NCI-H146 treated with DMSO at 0.1 percent for 48 hours (cell line): ENCODE measurements at regions not wholly inside any gene's neighbourhood (a gene's known extent, or its start where the extent isn't known, plus 50 kb on each side); places are given as distances from the start of the nearest gene placed in this dataset.

Experiments used
- DNase-seq: peaks from one replicate; lab custom pipeline; 2025; ENCODE audit not compliant: unreplicated experiment; lab: John Stamatoyannopoulos, UW

- DNase-seq: no peak
These were observed 319.6 kb downstream of the GLRX3 start for GRCh38 chr10:130455791-130456190.

- no peak for DNase-seq
These were observed 320.4 kb downstream of the GLRX3 start for GRCh38 chr10:130456616-130457015.

GRCh38 chr10:130458509-130458908 lies 322.3 kb downstream of the GLRX3 start:
- no peak for DNase-seq

- no peak for DNase-seq
These were observed 322.8 kb downstream of the GLRX3 start for GRCh38 chr10:130459011-130459410.

- DNase-seq: no peak
These were observed 323.8 kb downstream of the GLRX3 start for GRCh38 chr10:130459851-130460490.

- no peak for DNase-seq
These were observed 325.4 kb downstream of the GLRX3 start for GRCh38 chr10:130461631-130462030.

GRCh38 chr10:130463104-130463875 lies 327.1 kb downstream of the GLRX3 start:
- DNase-seq: no peak

GRCh38 chr10:130463876-130464364 lies 327.7 kb downstream of the GLRX3 start:
- DNase-seq: no peak

GRCh38 chr10:130464426-130464825 lies 328.2 kb downstream of the GLRX3 start:
- no peak for DNase-seq

GRCh38 chr10:130466271-130466997 lies 330.2 kb downstream of the GLRX3 start:
- no peak for DNase-seq

- no peak for DNase-seq
These were observed 334.1 kb downstream of the GLRX3 start for GRCh38 chr10:130470286-130470685.

GRCh38 chr10:130470973-130471372 lies 334.8 kb downstream of the GLRX3 start:
- DNase-seq: no peak

- DNase-seq: no peak
These were observed 335.3 kb downstream of the GLRX3 start for GRCh38 chr10:130471486-130471885.

GRCh38 chr10:130472236-130472635 lies 336.0 kb downstream of the GLRX3 start:
- no peak for DNase-seq

- DNase-seq: no peak
These were observed 338.4 kb downstream of the GLRX3 start for GRCh38 chr10:130474591-130474990.

- DNase-seq: no peak
These were observed 341.2 kb downstream of the GLRX3 start for GRCh38 chr10:130477360-130477759.

GRCh38 chr10:130479146-130479545 lies 343.0 kb downstream of the GLRX3 start:
- DNase-seq: no peak

GRCh38 chr10:130479926-130480325 lies 343.7 kb downstream of the GLRX3 start:
- no peak for DNase-seq

GRCh38 chr10:130480491-130480890 lies 344.3 kb downstream of the GLRX3 start:
- DNase-seq: no peak

- no peak for DNase-seq
These were observed 345.1 kb downstream of the GLRX3 start for GRCh38 chr10:130481076-130481930.

GRCh38 chr10:130481936-130482335 lies 345.7 kb downstream of the GLRX3 start:
- no peak for DNase-seq
